ENCODE measurements at regions not wholly inside any gene's neighbourhood (a gene's known extent, or its start where the extent isn't known, plus 50 kb on each side); places are given as distances from the start of the nearest gene placed in this dataset.
"Not testable (repeated sequence)": the region's sequence is repeated elsewhere in the genome, so short reads cannot be mapped to it uniquely, and the experiment has no call there.

- no peak for DNase-seq (ENCODE audit: low read depth in 2 of 2)
Measured at GRCh38 chr4:188287169-188287894, 148.1 kb downstream of the TRIML1 start.

DNA sequence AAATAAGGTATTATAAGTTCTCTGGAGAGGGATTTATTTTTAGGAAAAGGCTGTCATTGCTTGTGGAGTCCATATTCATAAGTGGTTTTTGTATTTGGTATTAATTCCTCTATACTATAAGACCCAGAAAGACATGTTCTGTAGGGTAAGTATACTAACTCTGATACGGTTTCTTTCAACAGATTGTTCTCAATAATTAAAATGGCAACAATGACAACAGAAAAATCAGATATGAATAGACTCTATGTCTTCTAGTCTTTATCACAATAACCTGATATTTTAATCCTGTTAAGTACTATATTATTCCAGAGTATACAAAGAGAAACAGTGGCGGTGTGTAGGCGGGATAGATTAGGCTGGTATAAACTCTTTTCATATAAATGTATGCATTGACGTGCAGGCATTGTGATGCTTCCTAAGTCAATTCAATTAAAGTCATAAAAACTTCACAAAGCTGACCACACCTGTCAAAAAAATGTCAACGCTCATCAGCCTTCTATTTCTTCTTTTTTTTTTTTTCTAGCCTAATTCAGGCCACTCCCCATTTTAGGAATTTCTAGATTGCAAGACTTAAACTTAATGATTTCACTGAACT, 150.4 kb downstream of the TRIML1 start:
- no peak for DNase-seq (ENCODE audit: low read depth in 2 of 2)

DNA sequence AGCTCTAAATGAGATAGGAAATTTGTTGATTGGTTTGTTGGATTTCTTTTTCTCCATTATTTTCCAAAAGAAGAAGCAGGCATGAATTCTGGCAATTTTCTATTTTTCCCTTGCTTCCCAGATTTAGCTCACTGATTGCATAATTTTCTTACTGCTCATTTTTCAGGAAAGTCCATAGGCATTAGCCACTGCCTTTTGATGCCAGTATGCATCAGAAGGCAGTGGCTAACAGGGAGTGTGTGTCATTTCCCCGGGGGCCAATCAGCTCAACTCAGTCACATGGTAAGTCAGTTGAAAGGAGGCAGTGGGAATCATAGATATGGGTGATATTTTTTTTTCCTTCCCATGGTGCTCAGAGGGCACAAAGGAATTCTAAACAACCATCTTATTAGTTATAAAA, 156.7 kb downstream of the TRIML1 start:
- no peak for DNase-seq (ENCODE audit: low read depth in 2 of 2)

DNA sequence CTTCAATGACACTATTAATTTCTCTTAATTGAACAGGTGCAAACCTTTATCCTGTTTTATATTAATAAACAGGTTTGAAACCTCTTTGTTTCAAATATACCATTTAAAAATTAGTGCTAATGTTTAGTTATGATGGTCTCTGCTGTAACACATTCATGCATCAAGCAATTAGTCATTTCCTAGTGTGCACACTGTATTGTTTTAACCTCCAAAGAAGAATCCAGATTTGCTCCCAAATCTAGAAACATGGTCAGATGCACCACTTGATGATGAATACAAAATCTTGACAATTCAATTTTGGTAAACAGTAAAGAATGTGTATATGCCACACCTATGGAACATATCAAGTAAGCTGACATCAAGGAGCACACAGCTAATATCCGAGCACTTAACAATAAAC, 157.1 kb downstream of the TRIML1 start:
- no peak for DNase-seq (ENCODE audit: low read depth in 2 of 2)

DNA sequence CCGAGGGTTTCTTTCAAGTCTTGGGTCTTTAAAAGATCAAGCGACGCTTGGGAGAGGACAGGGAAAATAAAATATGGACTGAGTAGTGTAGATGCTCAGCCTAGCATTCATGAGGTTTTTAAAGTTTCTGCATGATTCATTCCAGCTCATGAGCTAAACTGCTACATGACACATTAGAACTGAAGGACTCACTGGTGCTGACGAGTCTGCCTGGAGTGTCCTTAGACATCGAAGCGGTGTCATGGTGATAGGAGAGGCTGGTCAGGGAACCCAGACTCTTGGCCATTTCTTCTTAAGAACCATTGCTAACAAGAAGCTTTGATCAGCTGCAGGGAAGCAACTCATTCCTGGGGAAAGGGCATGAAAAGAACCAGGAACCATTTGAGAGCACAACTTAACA, 158.6 kb downstream of the TRIML1 start:
- DNase-seq (ENCODE audit: low read depth in 2 of 2) = no peak

DNA sequence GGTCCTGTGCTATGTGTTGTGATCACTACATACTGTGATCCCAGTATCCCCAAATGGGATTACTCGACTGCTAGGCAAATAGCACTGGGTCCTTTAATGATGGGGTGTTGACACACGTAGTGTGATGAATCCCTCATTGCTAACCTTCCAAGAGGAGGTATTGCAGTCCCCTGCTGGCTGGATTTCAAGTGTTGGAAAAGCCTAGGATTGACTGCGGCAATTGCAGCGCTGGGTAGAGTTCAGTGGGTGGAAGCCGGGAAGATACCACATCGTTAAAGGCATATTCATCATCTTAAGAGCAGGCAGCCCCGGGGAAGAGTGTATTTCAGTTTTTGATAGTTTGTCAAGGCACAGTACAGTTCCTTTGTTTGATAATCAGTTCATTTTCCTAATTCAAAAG, 159.9 kb downstream of the TRIML1 start:
- no peak for DNase-seq (ENCODE audit: low read depth in 2 of 2)

GRCh38 chr4:188300385-188300784, 161.1 kb downstream of the TRIML1 start:
- no peak for DNase-seq (ENCODE audit: low read depth in 2 of 2)

GRCh38 chr4:188305690-188306089, 166.4 kb downstream of the TRIML1 start:
- no peak for DNase-seq (ENCODE audit: low read depth in 2 of 2)

GRCh38 chr4:188307591-188307990, 168.3 kb downstream of the TRIML1 start:
- no peak for DNase-seq (ENCODE audit: low read depth in 2 of 2)

DNA sequence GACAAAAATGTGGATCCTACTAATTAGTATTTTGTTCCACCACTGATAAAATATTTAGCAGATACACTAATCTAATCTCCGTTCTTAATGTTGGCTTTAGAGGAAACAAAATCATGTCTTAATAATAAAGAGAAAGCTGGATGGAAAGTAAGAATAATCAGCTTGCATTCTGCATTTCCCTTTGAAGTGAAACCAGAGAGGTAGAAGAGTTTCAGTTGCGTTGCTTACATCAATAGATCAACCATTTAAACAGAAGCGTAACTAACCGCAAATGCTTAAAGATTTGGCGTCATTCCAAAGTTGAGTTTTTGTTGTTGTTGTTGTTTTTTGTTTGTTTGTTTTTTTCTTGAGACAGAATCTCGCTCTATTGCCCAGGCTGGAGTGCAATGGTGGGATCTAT, 168.9 kb downstream of the TRIML1 start:
- no peak for DNase-seq (ENCODE audit: low read depth in 2 of 2)

DNA sequence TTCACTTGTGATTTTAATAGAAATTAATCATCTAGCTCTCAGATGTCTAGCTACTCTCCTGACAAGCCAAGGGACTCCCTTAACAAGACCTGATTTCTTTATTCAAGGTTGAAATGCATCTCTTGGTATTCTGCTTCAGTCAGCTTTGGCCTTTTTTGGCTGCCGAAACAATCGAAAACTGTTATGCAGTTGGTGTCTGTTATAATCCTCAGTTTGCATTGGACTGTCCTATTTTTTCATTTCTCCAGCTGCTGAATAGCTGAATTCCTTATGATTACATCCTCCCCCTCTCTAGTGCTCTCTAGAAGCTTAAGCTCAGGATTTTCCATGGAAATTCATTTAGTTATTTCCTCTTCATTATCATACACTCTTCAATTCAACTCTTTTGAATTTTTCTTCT, 177.2 kb downstream of the TRIML1 start:
- DNase-seq (ENCODE audit: low read depth in 2 of 2) = no peak

DNA sequence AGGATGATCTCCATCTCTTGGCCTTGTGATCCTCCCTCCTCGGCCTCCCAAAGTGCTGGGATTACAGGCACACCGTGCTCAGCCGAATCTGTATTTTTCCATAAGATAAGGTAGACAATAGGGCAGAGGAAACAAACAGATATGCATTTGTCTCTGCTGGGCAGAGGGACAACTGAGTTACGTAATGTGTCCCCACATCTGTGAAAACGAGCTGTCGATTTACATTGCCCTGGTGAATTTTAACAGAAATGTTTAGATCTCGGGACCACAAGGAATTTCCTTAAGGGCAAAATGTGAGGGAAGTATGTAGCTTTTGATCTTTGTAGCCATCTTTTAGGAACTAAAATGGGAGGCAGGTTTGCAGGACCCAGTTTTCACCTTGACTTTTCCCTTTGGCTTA, 189.7 kb downstream of the TRIML1 start:
- DNase-seq (ENCODE audit: low read depth in 2 of 2) = no peak

DNA sequence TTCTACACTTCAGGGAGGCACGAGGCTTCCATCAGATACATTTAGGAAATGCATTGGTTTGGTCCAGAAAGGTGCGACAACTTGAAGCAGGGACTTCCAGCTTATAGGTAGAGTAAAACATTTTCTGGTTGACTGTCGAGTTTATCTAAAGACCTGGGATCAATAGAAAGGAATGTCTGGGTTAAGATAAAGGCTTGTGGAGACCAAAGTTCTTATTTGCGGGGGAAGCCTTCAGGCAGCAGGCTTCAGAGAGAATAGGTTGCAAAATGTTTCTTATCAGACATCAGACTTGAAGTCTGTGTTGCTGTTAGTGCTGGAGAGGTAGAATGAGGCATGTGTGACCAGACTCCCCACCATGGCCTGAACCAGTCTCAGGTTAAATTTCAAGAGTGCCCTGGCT, 190.3 kb downstream of the TRIML1 start:
- no peak for DNase-seq (ENCODE audit: low read depth in 2 of 2)

- DNase-seq (ENCODE audit: low read depth in 2 of 2) = no peak
Measured at GRCh38 chr4:188332265-188332664, 193.0 kb downstream of the TRIML1 start.

- DNase-seq (ENCODE audit: low read depth in 2 of 2) = no peak
Measured at GRCh38 chr4:188336891-188337290, 197.7 kb downstream of the TRIML1 start.

- no peak for DNase-seq (ENCODE audit: low read depth in 2 of 2)
Measured at GRCh38 chr4:188341428-188341827, 202.2 kb downstream of the TRIML1 start.

- DNase-seq (ENCODE audit: low read depth in 2 of 2) = no peak
Measured at GRCh38 chr4:188346171-188346809, 207.0 kb downstream of the TRIML1 start.

DNA sequence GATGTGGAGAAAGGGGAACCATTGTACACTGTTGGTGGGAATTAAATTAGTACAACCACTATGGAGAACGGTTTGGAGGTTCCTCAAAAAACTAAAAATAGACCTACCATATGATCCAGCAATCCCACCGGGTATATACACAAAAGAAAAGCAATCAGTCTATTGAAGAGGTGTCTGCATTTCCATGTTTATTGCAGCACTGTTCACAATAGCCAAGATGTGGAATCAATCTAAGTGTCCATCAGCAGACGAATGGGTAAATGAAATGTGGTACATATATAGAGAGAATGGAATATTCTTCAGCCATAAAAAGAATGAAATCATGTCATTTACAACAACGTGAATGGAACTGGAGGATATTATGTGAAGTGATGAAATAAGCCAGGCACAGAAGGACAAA, 208.1 kb downstream of the TRIML1 start:
- DNase-seq (ENCODE audit: low read depth in 2 of 2) = no peak

DNA sequence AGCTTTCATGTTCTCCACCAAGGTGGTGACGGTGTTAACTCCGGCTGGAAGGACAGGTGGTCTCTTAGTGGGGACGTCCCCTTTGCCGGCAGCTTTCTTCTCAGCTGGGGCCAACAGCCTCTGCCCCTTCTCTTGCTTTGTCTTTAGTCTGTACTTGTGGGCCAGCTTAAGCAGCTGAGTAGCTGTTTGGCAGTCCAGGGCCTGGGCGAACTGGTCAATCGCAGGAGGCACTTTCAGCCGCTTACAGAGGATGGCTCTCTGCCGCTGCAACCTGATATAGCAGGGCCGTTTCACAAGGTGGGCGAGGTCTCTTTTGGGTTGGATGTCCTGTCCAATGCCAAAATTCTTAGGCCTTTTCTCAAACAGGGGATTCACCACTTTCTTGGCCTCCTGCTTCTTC, 210.3 kb downstream of the TRIML1 start:
- DNase-seq (ENCODE audit: low read depth in 2 of 2) = not testable (repeated sequence)

GRCh38 chr4:188363196-188363595, 224.0 kb downstream of the TRIML1 start:
- DNase-seq (ENCODE audit: low read depth in 2 of 2) = no peak

GRCh38 chr4:188370777-188371176, 231.5 kb downstream of the TRIML1 start:
- DNase-seq (ENCODE audit: low read depth in 2 of 2) = no peak

- DNase-seq (ENCODE audit: low read depth in 2 of 2) = no peak
Measured at GRCh38 chr4:188372058-188372457, 232.8 kb downstream of the TRIML1 start.

DNA sequence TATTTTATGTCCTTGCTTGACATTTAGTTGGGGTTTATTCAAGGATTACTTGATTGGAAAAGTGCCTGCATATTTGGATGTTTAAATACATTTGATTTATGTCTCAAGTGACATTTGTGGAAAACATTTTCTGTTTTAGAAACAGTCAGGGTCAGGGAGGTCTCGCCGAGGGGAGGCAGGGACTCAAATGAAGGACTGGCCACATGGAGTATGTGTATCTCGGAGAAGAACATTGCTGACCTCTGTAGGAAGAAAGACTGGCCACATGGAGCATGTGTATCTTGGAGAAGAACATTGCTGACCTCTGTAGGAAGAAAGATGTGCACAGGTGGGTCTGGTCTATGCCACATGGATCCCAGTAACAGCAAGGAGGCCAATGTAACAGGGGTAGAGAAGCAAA, 233.6 kb downstream of the TRIML1 start:
- DNase-seq (ENCODE audit: low read depth in 2 of 2) = no peak
